ENCODE measurements at regions not wholly inside any gene's neighbourhood (a gene's known extent, or its start where the extent isn't known, plus 50 kb on each side); places are given as distances from the start of the nearest gene placed in this dataset.
"Not testable (repeated sequence)": the region's sequence is repeated elsewhere in the genome, so short reads cannot be mapped to it uniquely, and the experiment has no call there.

- DNase-seq = no peak
Observed at GRCh38 chr2:107502539-107502938, 324.2 kb upstream of the RGPD4 start.

- DNase-seq = peak; percentile 94
Observed at GRCh38 chr2:107511970-107512789, 314.5 kb upstream of the RGPD4 start.

- DNase-seq = no peak
Observed at GRCh38 chr2:107525406-107525805, 301.3 kb upstream of the RGPD4 start.

- DNase-seq = peak; percentile 92
Observed at GRCh38 chr2:107529146-107529545, 297.5 kb upstream of the RGPD4 start.

DNA sequence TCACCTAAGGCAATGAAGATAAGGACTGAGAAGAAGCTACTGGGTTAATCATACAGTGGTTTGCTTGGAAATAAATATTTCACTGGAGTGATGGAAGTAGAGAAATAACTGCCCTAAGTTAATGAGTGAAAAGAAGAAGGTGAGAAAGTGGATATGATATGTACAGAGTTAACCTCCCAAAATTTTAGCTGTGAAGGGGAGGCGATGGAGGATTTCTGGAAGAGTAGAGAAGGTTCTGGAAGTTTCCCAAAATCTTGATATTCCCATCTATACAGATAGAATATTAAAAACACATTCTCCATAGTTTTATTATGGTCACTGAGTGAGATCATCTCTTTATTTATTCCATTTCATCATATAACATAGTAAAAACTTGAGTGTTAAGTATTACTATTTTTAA, 296.6 kb upstream of the RGPD4 start:
- DNase-seq = no peak

GRCh38 chr2:107534926-107535325, 291.8 kb upstream of the RGPD4 start:
- no peak for DNase-seq

- DNase-seq = not testable (repeated sequence)
Observed at GRCh38 chr2:107535905-107536689, 290.6 kb upstream of the RGPD4 start.

DNA sequence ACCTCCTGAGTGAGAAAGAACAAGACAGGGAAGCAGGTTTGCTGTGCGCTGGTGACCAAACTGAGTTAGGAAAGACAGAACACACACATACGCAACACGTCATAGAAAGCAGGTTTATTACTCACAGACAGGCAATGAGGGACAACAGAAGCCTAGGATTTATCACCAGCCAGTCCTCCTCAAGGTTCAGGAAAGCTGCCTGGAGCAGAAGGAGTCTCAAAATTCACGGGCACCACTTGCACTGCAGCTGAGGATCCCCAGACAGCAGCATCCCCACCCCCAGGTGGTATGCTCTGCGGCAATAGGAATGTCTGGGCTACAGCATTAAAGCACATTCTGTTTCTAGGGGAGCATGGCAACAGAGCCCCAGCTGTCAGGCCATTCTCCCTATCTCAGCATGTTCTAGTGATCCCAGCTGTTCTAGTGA, 284.4 kb upstream of the RGPD4 start:
- no peak for DNase-seq

DNA sequence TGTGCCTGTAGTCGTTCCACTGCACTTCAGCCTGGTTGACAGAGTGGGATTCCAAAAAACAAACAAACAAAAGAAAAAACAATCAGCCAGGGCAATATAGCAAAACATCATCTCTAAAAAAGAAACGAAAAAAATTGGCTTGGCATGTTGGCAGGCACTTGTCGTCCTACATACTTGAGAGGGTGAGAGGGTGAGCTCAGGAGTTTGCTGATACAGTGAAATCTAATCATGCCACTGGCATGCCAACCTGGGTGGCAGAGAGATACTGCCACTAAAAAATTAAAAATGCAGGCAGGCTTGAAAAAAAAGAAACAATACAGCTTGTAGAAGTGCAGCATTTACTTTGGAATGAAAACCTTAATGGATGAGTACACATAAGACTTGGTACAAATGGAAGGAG, 282.9 kb upstream of the RGPD4 start:
- DNase-seq = no peak

DNA sequence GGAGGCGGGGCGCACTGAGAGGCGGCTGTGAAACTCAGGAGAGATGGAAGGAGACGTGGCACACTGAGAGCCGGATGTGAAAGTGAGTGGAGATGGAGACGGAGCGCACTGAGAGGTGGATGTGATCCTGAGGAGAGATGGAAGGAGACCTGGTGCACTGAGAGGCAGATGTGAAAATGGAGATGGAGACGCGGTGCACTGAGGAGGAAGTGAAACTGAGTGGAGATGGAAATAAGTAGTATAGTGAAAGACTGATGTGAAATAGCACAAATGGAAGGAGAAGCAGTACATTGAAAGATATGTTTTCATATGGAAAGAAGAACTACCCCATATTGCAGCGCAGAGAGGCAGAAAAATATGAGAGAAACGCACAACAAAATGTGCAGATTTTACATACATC, 281.6 kb upstream of the RGPD4 start:
- DNase-seq = no peak

DNA sequence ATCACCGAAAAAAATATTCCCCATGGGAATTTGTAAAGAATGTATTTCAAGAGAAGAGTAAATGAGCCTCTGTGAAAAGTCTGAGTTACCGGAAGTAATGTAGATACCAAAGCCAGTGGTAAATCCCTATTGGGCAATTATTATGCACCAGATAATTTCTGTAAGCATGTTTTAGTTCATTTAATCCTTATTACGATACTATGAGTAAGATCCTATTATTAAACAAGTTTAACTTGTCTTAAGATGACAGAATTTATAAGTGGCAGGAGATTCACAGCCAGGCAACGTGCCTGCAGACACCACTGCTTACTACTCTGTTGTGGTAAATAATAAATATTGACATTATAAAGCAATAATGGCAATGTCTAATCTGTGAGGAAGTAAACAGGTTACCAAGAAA, 280.8 kb upstream of the RGPD4 start:
- no peak for DNase-seq

GRCh38 chr2:107548216-107548615, 278.5 kb upstream of the RGPD4 start:
- no peak for DNase-seq

- DNase-seq = no peak
Observed at GRCh38 chr2:107553046-107553445, 273.6 kb upstream of the RGPD4 start.

- DNase-seq = no peak
Observed at GRCh38 chr2:107553539-107553938, 273.2 kb upstream of the RGPD4 start.

- DNase-seq = no peak
Observed at GRCh38 chr2:107556038-107556627, 270.6 kb upstream of the RGPD4 start.

DNA sequence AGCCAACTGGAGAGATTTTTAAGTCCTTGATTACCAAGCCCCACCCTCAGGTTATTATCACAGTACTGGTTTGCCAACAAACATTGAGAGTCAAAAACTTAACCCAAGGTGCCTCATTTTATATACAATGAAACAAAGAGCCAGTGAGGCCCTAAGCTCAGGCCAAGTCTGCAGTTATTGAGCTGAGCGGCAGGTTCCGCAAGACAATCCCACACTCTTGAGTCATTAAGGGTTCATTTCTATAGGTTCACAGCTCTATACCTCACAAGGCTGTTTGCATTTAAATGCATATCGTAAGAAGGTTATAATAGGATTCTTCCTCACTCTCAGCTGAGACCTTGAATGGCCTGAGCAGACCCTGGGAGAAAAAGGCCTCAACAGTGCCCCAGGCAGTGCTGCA, 268.4 kb upstream of the RGPD4 start:
- no peak for DNase-seq

- no peak for DNase-seq
Observed at GRCh38 chr2:107569496-107569895, 257.2 kb upstream of the RGPD4 start.

DNA sequence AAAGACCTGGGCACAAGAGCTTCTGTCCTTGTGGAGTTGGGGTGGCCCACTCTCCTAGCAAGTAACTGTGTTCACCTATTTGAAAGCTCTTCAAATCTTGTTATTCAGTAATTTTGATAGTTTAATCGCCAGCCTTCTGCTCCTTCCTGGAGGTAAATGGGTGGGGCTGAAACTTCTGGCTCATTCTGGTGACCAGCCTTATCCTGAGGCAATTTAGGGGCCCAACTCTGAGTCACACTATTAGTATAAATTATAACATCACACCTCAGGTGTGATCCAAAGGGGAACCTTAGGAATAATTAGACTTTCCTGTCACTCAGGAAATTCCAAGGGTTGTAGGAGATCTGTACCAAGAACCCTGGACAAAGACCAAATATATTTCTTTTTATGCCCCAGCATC, 255.8 kb upstream of the RGPD4 start:
- DNase-seq = no peak

DNA sequence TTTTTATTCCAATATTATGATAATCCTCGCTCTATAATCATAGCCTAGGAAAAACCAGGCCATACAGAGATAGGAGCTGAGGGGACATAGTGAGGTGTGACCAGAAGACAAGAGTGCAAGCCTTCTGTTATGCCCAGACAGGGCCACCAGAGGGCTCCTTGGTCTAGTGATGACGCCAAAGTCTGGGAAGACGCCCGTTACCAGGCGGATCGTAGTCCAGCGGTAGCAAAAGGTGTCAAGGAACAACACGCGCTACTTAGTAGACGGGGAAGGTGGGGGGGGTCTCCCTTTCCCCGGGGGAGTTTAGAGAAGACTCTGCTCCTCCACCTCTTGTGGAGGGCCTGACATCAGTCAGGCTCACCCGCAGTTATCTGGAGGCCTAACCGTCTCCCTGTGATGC, 253.8 kb upstream of the RGPD4 start:
- not testable (repeated sequence) for DNase-seq

DNA sequence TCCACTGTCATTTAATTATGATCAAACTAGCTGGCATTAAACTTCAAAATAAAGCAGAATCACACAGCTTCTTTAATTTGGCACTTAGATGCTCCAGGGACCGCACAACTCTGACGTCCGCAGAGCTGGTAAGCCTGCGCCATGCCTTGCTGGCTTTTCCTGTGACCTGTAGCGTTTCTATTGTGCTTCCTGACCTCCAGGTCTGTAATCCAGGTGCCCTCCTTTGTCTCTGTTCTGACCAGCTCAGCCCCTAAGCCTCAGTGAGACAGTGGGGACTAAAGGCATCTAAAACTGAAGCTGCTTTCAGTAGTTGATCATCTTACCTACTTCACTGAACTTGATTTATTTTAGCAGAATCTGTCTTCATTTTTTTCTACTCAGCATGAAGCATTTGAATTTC, 249.7 kb upstream of the RGPD4 start:
- no peak for DNase-seq

GRCh38 chr2:107582487-107582886, 244.2 kb upstream of the RGPD4 start:
- no peak for DNase-seq

GRCh38 chr2:107584577-107584976, 242.1 kb upstream of the RGPD4 start:
- DNase-seq = no peak

DNA sequence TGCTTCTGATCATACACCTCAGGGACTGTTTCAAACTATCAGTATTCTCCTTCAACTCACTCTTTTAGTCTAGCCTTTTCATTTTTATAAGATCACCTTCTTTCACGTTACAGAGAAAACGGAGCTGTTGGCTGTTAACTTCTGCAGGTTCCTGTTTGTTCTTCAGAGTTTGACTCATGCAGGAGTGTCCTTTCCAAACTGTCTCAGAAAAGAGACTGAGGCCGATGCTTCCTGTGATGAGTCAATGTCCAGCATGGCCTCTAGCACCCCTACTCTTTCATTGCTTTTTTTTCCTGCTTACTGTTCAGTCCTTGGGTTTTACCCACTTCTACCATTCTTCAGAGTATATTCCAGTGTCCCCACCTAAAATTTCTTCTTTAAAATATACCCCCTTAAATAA, 240.8 kb upstream of the RGPD4 start:
- no peak for DNase-seq

DNA sequence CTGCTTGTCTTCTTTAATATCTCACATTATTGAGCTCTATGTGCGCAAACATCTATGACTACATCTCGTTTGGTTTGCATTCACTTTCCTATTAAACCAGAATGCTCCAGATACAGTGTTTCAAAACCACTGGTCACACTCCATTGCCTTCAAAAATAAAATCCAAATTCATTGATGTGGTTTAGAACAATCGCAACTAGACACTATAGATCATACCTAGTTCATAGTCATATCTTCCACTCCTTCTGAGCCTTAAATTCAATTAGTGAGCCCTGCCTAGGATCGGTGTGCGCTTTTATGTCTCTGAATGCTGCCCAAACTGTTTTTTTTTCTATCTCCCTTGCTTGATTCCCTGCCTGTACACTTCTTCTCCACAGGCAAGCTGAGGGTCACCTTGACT, 238.5 kb upstream of the RGPD4 start:
- peak; percentile 32 for DNase-seq
